ENCODE measurements at regions not wholly inside any gene's neighbourhood (a gene's known extent, or its start where the extent isn't known, plus 50 kb on each side); places are given as distances from the start of the nearest gene placed in this dataset.

DNA sequence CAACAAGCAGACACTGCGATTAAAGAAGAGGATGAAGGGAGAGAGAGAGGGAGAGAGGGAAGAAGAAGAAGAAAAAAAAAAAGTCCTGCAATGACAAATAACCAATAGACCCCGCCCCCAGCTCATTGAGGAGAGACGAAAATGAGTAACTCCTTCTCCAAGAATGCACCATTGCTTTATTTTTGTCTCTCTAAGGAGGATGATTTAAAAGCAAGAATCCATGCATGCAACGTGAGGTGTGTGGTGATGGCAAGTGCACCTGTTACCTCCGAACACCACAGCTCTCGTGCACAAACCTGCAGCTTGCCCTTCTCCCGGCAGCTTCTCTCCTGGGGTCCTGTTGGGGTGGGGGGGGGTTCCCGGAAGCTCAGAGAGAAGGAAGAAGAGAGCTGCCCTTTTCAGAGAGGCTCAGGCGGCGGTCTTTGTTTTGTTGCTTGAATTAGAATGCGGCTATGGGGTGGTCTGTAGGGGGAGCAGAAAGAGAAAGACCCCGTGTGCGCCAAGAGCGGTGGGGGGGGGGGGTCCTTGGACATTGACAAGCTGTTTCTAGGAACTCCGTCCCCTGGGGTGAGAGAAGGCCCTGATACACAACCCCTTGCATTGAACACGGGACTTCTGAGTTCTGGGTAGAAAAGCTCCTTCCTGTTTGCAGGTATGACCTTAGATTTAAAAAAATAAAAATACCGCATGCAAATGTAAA is 100.7 kb downstream of the CRLF2 start:
- peaks cover 39 to 53% of the 10 kb centered on the region in 2 donors for H3K27me3 Mint-ChIP-seq
- no peaks in the 10 kb centered on the region for H3K9me3 ChIP-seq
- peaks cover 8 to 19% (median 15%) of the 10 kb centered on the region in 3 donors for H3K4me1 Mint-ChIP-seq
- no peak overlapping the region for H3K27ac Mint-ChIP-seq
- no peaks in the 10 kb centered on the region for H3K36me3 Mint-ChIP-seq
- DNase-seq = no peak
- peaks cover 10 to 33% of the 10 kb centered on the region in 2 experiments for H3K27me3 ChIP-seq (replicated peaks in 1 of 2; ENCODE audit: control insufficient read depth in 2 of 2, extremely low read depth in 1 of 2, insufficient read depth in 2 of 2, low read length in 1 of 2)
- H3K36me3 ChIP-seq (ENCODE audit: control insufficient read depth in 2 of 2, extremely low read depth in 1 of 2, insufficient read depth in 1 of 2, low read length in 1 of 2) = no peaks in the 10 kb centered on the region
- H3K4me3 ChIP-seq (ENCODE audit: control insufficient read depth in 1 of 2, extremely low read depth in 1 of 2, low read length in 1 of 2) = peak overlapping the region in 1 of 2 donors; percentile 20
- H3K27ac ChIP-seq (ENCODE audit: low read length) = no peak overlapping the region
- WGBS (ENCODE audit: insufficient coverage) = 15% methylated on average over 5 of the region's 17 CpGs
- POLR2A ChIA-PET = no interaction called here
- H3K4me3 Mint-ChIP-seq = peak overlapping the region; percentile 13 to 45 (median 35)
- peaks cover 0 to 10% (median 7%) of the 10 kb centered on the region in 3 donors for H3K9me3 Mint-ChIP-seq
- CTCF ChIA-PET = no interaction called here
- no peak for ATAC-seq (replicated peaks in 1 of 4)
- peaks cover 0 to 7% of the 10 kb centered on the region in 2 experiments for H3K4me1 ChIP-seq (ENCODE audit: control insufficient read depth in 1 of 2, extremely low read depth in 1 of 2, insufficient read depth in 2 of 2, low read length in 2 of 2)

DNA sequence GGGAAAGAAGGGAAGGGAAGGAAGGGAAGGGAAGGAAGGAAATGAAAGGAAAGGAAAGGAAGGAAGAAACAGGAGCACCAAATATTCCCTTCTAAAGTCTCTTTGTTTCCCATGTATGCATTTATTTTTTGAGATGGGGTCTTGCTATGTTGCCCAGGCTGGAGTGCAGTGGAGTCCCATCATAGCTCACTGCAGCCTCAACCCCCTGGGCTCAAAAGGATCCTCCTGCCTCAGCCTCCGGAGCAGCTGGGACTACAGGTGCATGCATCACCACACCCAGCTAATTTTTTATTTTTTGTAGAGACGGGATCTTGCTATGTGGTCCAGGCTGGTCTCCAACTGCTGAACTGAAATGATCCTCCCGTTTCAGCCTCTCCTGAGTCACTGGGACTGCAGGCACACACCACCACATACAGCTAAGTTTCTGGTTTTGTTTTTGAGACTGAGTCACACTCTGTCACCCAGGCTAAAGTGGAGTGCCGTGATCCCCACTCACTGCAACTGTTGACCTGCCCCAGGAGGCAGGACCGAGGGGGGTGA is 102.8 kb downstream of the CRLF2 start:
- H3K27me3 Mint-ChIP-seq = peaks cover 49 to 51% of the 10 kb centered on the region in 2 donors
- ATAC-seq (replicated peaks in 1 of 4) (no peak), DNase-seq (no peak)
- H3K9me3 Mint-ChIP-seq = peaks cover 0 to 10% (median 7%) of the 10 kb centered on the region in 3 donors
- H3K27ac Mint-ChIP-seq = no peak overlapping the region
- WGBS (ENCODE audit: insufficient coverage) = 95% methylated on average over 4 of the region's 5 CpGs
- H3K36me3 Mint-ChIP-seq = no peaks in the 10 kb centered on the region
- Histone ChIP-seq H3K4me3 (ENCODE audit: control insufficient read depth in 1 of 2, extremely low read depth in 1 of 2, low read length in 1 of 2) (no peak overlapping the region), H3K9me3 (no peaks in the 10 kb centered on the region), H3K27me3 (replicated peaks in 1 of 2; ENCODE audit: control insufficient read depth in 2 of 2, extremely low read depth in 1 of 2, insufficient read depth in 2 of 2, low read length in 1 of 2) (peaks cover 10 to 33% of the 10 kb centered on the region in 2 experiments), H3K4me1 (ENCODE audit: control insufficient read depth in 1 of 2, extremely low read depth in 1 of 2, insufficient read depth in 2 of 2, low read length in 2 of 2) (peaks cover 0 to 7% of the 10 kb centered on the region in 2 experiments), H3K36me3 (ENCODE audit: control insufficient read depth in 2 of 2, extremely low read depth in 1 of 2, insufficient read depth in 1 of 2, low read length in 1 of 2) (no peaks in the 10 kb centered on the region), H3K27ac (ENCODE audit: low read length) (no peak overlapping the region)
- H3K4me1 Mint-ChIP-seq = peaks cover 8 to 31% (median 15%) of the 10 kb centered on the region in 3 donors
- no peak overlapping the region for H3K4me3 Mint-ChIP-seq
- ChIA-PET POLR2A (no interaction called here), CTCF (no interaction called here)

DNA sequence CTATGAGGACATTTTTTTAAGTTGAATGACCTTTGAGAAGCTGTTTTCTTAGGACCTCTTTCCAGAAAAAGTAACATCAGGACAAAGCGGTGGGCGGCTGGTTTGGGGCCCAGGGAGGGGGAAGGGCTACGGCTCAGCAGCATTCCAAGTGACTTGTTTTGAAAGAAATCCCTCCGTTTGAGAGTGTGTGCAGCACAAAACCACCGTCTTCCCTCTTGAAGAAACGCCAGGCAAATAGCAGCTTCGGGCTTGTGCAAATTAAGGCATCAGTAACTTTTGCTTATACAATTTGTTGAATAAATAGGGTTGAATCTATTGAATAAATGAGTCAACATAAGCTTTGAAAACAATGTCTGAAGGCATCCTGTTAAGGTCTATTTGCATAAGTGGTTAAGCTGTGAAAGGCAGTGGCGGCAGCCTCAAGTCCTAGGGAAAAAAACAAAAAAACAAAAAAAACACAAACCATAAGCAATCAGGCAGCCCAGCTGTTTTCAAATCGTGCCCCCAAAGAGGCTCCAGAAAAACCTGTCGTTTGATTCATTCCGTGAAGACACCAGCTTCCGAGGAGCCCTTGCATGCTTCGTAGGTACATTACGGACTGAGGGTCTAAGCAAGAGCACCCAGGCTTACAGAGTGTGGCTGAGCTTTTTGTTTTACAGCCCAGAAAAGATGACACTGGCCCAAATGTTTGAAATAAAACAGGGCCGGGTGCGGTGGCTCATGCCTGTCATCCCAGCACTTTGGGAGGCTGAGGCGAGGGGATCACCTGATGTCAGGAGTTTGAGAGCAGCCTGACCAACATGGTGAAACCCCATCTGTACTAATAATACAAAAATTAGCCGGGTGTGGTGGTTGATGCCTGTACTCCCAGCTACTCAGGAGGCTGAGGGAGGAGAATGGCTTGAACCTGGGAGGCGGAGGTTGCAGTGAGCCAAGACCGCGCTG is 103.7 kb downstream of the CRLF2 start:
- H3K27me3 ChIP-seq (replicated peaks in 1 of 2; ENCODE audit: control insufficient read depth in 2 of 2, extremely low read depth in 1 of 2, insufficient read depth in 2 of 2, low read length in 1 of 2) = peaks cover 10 to 31% of the 10 kb centered on the region in 2 experiments
- peaks cover 0 to 7% of the 10 kb centered on the region in 2 experiments for H3K4me1 ChIP-seq (ENCODE audit: control insufficient read depth in 1 of 2, extremely low read depth in 1 of 2, insufficient read depth in 2 of 2, low read length in 2 of 2)
- H3K9me3 ChIP-seq = no peaks in the 10 kb centered on the region
- no peak overlapping the region for H3K27ac ChIP-seq (ENCODE audit: low read length)
- Mint-ChIP-seq H3K27me3 (peaks cover 46 to 49% of the 10 kb centered on the region in 2 donors), H3K27ac (no peak overlapping the region), H3K4me1 (peaks cover 8 to 31% (median 15%) of the 10 kb centered on the region in 3 donors), H3K36me3 (no peaks in the 10 kb centered on the region), H3K4me3 (no peak overlapping the region), H3K9me3 (peaks cover 0 to 10% (median 7%) of the 10 kb centered on the region in 3 donors)
- no peak for ATAC-seq (replicated peaks in 1 of 4)
- no peak overlapping the region for H3K4me3 ChIP-seq (ENCODE audit: control insufficient read depth in 1 of 2, extremely low read depth in 1 of 2, low read length in 1 of 2)
- no peaks in the 10 kb centered on the region for H3K36me3 ChIP-seq (ENCODE audit: control insufficient read depth in 2 of 2, extremely low read depth in 1 of 2, insufficient read depth in 1 of 2, low read length in 1 of 2)
- CTCF ChIA-PET = no interaction called here
- POLR2A ChIA-PET = no interaction called here
- DNase-seq = no peak
- WGBS (ENCODE audit: insufficient coverage) = 29% methylated on average over 15 of the region's 21 CpGs

DNA sequence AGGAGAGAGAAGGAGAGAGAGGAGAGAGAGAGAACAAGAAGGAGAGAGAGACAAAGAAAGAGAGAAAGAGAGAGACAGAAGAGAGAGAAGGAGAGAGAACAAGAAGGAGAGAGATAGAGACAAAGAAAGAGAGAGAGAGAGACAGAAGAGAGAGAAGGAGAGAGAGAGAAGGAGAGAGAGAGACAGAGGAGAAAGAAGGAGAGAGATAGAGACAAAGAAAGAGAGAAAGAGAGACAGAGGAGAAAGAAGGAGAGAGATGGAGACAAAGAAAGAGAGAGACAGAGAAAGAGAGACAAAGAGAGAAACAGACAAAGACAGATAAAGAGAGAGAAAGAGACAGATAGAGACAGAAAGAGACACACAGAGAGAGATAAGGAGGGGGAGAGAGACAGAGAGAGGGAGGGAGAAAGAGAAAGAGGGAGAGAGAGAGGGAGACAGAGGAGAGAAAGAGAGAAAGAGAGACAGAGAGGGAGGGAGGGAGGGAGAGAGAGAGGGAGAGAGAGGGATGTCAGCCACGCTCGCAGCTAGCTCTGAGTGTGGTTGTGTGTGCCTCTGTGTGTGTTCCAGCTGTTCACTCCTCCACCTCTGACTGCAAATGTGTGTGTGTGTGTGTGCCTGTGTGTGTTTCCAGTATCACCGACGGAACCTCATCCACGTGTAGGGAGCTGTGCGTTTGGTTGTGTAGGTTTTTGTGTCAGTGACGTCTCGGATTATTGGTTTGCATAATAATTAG is 105.8 kb downstream of the CRLF2 start:
- WGBS (ENCODE audit: insufficient coverage) = 33% methylated on average over 6 of the region's 8 CpGs
- H3K9me3 ChIP-seq = no peaks in the 10 kb centered on the region
- Mint-ChIP-seq H3K4me3 (no peak overlapping the region), H3K27ac (no peak overlapping the region), H3K9me3 (peaks cover 0 to 10% (median 7%) of the 10 kb centered on the region in 3 donors), H3K27me3 (peaks cover 29 to 46% of the 10 kb centered on the region in 2 donors), H3K36me3 (no peaks in the 10 kb centered on the region), H3K4me1 (peaks cover 1 to 24% (median 5%) of the 10 kb centered on the region in 3 donors)
- no peak overlapping the region for H3K4me3 ChIP-seq (ENCODE audit: control insufficient read depth in 1 of 2, extremely low read depth in 1 of 2, low read length in 1 of 2)
- no peaks in the 10 kb centered on the region for H3K36me3 ChIP-seq (ENCODE audit: control insufficient read depth in 2 of 2, extremely low read depth in 1 of 2, insufficient read depth in 1 of 2, low read length in 1 of 2)
- peaks cover 0 to 5% of the 10 kb centered on the region in 2 experiments for H3K4me1 ChIP-seq (ENCODE audit: control insufficient read depth in 1 of 2, extremely low read depth in 1 of 2, insufficient read depth in 2 of 2, low read length in 2 of 2)
- H3K27me3 ChIP-seq (replicated peaks in 1 of 2; ENCODE audit: control insufficient read depth in 2 of 2, extremely low read depth in 1 of 2, insufficient read depth in 2 of 2, low read length in 1 of 2) = peaks cover 10 to 24% of the 10 kb centered on the region in 2 experiments
- ATAC-seq (replicated peaks in 1 of 4) (no peak), DNase-seq (no peak)
- ChIA-PET CTCF (no interaction called here), POLR2A (no interaction called here)
- H3K27ac ChIP-seq (ENCODE audit: low read length) = no peak overlapping the region

GRCh38 chrX:1105671-1106419 is 106.6 kb downstream of the CRLF2 start:
- DNase-seq = no peak
- H3K27me3 Mint-ChIP-seq = peaks cover 29 to 40% of the 10 kb centered on the region in 2 donors
- Histone ChIP-seq H3K27ac (ENCODE audit: low read length) (no peak overlapping the region), H3K36me3 (ENCODE audit: control insufficient read depth in 2 of 2, extremely low read depth in 1 of 2, insufficient read depth in 1 of 2, low read length in 1 of 2) (no peaks in the 10 kb centered on the region), H3K9me3 (no peaks in the 10 kb centered on the region), H3K4me3 (ENCODE audit: control insufficient read depth in 1 of 2, extremely low read depth in 1 of 2, low read length in 1 of 2) (no peak overlapping the region), H3K27me3 (replicated peaks in 1 of 2; ENCODE audit: control insufficient read depth in 2 of 2, extremely low read depth in 1 of 2, insufficient read depth in 2 of 2, low read length in 1 of 2) (peaks cover 3 to 24% of the 10 kb centered on the region in 2 experiments), H3K4me1 (ENCODE audit: control insufficient read depth in 1 of 2, extremely low read depth in 1 of 2, insufficient read depth in 2 of 2, low read length in 2 of 2) (no peaks in the 10 kb centered on the region)
- H3K4me3 Mint-ChIP-seq = no peak overlapping the region
- peaks cover 0 to 16% (median under 1%) of the 10 kb centered on the region in 3 donors for H3K4me1 Mint-ChIP-seq
- H3K36me3 Mint-ChIP-seq = no peaks in the 10 kb centered on the region
- peaks cover 0 to 10% (median 6%) of the 10 kb centered on the region in 3 donors for H3K9me3 Mint-ChIP-seq
- ATAC-seq (replicated peaks in 1 of 4) = no peak
- no peak overlapping the region for H3K27ac Mint-ChIP-seq
- CTCF ChIA-PET = no interaction called here
- WGBS (ENCODE audit: insufficient coverage) = 38% methylated on average over 8 of the region's 14 CpGs
- POLR2A ChIA-PET = no interaction called here
